Activated T-cell treated with anti-CD3 and anti-CD28 coated beads, Interleukin-2, amount 50 U/mL, for 4 hours (primary cell): ENCODE measurements at regions not wholly inside any gene's neighbourhood (a gene's known extent, or its start where the extent isn't known, plus 50 kb on each side); places are given as distances from the start of the nearest gene placed in this dataset.

Source experiments
- ATAC-seq, 2 donors: fragments of 200-7000 bp; cut with Tn5 transposase; one replicate each; pipeline ENCODE4 v1.10.0; 2021
- DNase-seq: peaks from one replicate; pipeline ENCODE4 v3.0.0-alpha.2; 2020
- H3K27me3 Mint-ChIP-seq: one replicate; pipeline ENCODE4 v1.8.0; 2021; ENCODE audit warnings: low read depth, mixed read lengths
- H3K36me3 Mint-ChIP-seq: one replicate; pipeline ENCODE4 v1.8.0; 2022; ENCODE audit warnings: mixed read lengths; ENCODE audit not compliant: insufficient read depth
- H3K4me1 Mint-ChIP-seq: one replicate; pipeline ENCODE4 v1.8.0; 2021; ENCODE audit warnings: low read depth, mixed read lengths
- H3K4me3 Mint-ChIP-seq: one replicate; pipeline ENCODE4 v1.8.0; 2021; ENCODE audit warnings: mild to moderate bottlenecking, moderate library complexity, mixed read lengths
- H3K9me3 Mint-ChIP-seq: one replicate; pipeline ENCODE4 v1.8.0; 2021; ENCODE audit warnings: mixed read lengths

DNA sequence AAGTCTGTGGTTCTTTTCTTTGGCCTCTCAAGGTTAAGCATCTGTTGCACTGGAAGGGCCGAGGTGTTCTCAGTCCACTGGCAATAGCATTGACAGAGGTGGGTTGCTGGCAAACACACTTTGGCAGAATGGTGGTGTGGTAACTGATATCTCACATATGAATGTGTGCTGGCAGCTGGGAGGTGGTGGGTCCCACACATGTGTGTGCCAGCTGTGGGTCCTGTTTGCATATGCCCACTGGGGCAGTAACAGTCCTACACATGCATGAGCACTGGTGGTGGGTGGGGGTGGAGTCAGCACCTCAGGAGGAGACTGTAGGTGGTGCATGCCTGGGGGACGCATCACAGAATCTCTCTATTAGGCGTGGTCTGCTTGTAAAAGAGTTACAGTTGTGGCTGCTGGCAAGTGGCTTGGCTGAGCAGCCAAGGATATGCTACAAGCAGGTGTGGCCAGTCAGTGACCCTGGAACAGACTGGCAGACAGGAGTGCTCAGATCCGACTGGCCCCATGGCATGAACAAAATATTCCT is 934.3 kb downstream of the GRIK2 start:
- no peak for ATAC-seq
- no peaks in the 10 kb centered on the region for H3K9me3 Mint-ChIP-seq
- no peaks in the 10 kb centered on the region for H3K27me3 Mint-ChIP-seq

DNA sequence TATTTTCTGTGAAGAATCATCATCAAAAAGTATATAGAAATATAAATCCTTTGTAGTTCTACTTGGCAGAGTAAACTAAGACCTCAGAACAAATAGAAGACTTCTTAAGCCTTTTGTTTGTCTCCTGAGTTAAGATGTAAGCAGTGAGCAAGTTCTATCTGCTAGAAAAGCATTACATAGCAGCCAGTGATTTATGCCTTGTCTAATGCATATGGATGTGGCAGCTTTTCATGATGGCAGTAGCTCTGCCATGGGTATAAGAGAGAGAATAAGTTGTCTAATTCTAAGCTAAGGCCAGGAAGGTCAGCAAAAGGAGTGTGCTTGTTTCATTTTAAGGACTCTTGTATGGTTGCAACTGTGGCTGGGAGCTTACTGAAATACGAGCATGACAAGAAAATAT is 920.2 kb downstream of the GRIK2 start:
- Mint-ChIP-seq H3K27me3 (no peaks in the 10 kb centered on the region), H3K36me3 (no peaks in the 10 kb centered on the region), H3K9me3 (peaks cover 16% of the 10 kb centered on the region), H3K4me3 (no peak overlapping the region), H3K4me1 (no peaks in the 10 kb centered on the region)
- no peak for DNase-seq
- ATAC-seq, result no peak

More for the DNA sequence above, 934.3 kb downstream of the GRIK2 start:
- no peaks in the 10 kb centered on the region for H3K4me1 Mint-ChIP-seq
- no peaks in the 10 kb centered on the region for H3K36me3 Mint-ChIP-seq
- no peak overlapping the region for H3K4me3 Mint-ChIP-seq
- no peak for DNase-seq

DNA sequence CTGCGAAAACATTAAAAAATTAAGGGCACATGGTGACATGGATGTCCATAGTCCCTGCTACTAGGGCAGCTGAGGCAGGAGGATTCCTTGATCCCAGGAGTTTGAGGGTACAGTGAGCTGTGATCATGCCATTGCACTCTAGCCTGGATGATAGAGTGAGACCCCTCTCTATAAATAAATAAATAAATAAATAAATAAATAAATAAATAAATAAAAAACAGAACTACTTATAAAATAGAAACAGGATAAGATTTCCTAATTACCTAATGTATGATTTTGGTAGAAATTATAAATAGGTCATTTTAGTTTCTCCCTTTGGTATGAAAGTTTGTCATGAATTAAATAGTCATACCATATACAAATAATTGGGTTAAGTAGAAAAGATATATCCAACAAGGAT is 916.2 kb downstream of the GRIK2 start:
- Mint-ChIP-seq H3K36me3 (no peaks in the 10 kb centered on the region), H3K4me3 (no peak overlapping the region), H3K27me3 (no peaks in the 10 kb centered on the region), H3K4me1 (no peaks in the 10 kb centered on the region), H3K9me3 (peaks cover 17% of the 10 kb centered on the region)
- no peak for DNase-seq
- no peak for ATAC-seq

DNA sequence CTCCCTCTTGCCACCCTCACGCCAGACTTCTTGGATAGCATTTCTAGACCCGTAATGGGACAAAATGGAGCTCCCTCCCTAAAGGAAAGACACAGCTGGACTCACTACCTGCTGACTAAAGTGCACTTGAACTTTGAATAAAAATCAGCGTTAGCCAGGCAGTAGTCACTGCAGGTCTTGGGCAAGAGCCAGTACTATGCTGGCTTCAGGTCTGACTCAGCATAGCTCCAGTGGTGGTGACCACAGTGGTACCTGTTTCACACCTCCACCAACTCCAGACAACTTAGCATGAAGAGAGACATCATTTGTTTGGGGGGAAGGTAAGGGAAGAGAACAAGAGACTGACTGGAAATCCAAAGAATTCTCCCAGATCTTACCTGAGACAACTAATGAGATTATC is 906.8 kb downstream of the GRIK2 start:
- no peaks in the 10 kb centered on the region for H3K36me3 Mint-ChIP-seq
- no peaks in the 10 kb centered on the region for H3K4me1 Mint-ChIP-seq
- no peak for DNase-seq
- ATAC-seq, result no peak
- no peak overlapping the region for H3K4me3 Mint-ChIP-seq
- H3K27me3 Mint-ChIP-seq, result no peaks in the 10 kb centered on the region
- H3K9me3 Mint-ChIP-seq, result peaks cover 15% of the 10 kb centered on the region

DNA sequence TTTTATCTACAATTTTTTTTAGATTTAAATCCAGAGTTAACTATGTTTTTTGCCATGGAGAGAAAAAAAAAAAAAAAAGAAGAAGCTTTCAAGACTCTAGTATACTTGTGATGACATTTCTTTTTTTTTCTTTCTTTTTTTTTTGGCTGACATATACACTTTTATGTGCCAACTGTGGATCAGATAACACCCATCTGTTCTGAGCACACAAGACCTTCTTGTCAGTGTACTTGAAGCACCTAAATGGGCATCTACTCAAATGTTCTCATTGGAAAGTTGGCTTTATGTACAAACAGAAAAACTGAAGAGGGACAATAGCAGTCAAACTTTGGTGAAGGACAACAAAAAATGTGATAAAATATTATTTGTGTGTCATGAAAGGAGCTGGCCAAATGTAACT is 904.5 kb downstream of the GRIK2 start:
- no peaks in the 10 kb centered on the region for H3K27me3 Mint-ChIP-seq

More for the DNA sequence above, 904.5 kb downstream of the GRIK2 start:
- no peak overlapping the region for H3K4me3 Mint-ChIP-seq
- DNase-seq (no peak), ATAC-seq (no peak)
- no peaks in the 10 kb centered on the region for H3K4me1 Mint-ChIP-seq
- H3K36me3 Mint-ChIP-seq, result no peaks in the 10 kb centered on the region
- peaks cover 12% of the 10 kb centered on the region for H3K9me3 Mint-ChIP-seq
